ENCODE measurements at regions not wholly inside any gene's neighbourhood (a gene's known extent, or its start where the extent isn't known, plus 50 kb on each side); places are given as distances from the start of the nearest gene placed in this dataset.

- no peak for DNase-seq
Measured at GRCh38 chr9:92185096-92185495, 69.9 kb upstream of the SPTLC1 start.

DNA sequence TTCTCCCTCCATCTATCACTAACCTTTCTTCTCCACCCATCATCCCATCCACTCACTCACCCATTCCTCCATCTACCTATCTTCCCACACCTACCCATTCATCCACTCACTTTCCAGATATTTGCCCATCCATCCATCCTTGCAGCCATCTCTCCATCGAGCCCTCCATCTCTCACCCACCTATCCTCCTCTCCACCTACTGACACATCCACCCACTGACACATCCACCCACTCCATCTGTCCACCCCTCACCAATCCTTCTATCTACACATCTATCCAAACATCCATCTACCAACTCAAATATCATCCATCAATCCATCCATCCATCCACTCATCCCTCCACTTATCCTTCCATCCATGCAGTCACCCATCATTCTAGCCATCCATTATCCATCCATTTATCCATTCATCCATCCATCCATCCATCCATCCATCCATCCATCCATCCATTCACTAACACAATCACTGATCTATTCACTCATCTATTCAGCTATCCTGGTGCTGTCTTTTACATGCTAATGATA, 68.9 kb upstream of the SPTLC1 start:
- no peak for DNase-seq

DNA sequence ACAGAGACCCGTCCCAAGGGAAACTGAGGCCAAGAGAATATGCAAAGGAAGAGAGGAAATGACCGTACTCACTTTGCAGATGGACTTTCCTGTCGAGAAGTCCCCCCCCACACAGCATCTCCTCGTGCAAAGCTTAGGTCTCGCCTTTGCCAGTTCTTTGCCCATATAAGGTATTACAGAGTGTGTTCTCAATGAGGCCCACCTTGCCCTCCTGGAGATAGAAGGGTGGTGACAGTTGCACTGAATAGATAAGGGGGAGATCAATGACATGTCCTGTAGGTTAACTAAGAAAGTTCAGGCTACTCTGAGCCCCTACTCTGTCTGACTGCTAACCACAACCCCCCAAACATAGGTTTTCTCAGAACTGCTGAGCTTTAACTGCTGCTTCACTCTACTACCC, 68.2 kb upstream of the SPTLC1 start:
- no peak for DNase-seq

GRCh38 chr9:92181296-92181695, 66.1 kb upstream of the SPTLC1 start:
- no peak for DNase-seq

DNA sequence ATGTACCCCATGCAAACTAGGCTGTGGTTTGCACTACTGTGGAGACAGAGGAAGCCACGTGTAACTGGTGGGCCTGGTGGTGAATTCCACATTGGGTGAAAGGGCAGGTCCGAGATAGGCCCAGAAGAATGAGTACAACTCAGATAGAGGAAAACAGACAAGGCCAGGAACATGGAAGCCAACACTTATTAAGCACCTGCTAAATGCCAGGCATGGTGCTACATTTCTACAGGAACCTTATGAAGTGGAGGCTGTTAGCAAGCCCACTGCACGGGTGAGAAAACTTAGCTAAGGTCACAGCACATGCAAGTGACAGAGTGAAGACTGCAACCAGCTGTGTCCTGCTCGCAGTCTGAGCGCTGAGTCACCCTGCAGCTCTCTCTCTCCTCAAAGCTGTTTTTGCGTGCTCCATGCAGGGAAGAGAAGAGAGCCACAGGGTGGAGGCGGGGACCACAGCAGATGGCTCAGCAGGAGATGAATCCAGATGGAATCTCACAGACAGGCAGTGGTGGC, 65.5 kb upstream of the SPTLC1 start:
- DNase-seq, result no peak

DNA sequence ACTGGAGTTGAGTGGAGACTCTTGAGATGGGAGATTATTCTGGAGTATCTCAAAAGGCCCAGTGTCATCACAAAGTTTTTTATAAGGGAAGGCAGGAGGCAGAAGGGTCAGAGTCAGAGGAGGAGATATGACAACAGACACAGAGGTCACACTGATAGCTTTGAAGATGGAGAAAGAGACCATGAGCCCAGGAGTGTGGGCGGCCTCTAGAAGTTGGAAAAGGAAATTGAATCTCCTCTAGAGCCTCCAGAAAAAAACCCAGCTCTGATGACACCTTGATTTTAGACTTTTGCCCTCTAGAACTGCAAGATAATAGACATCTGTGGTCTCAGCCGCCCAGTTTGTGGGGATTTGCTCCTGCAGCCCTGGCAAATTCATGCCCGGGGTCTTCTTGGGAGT, 64.8 kb upstream of the SPTLC1 start:
- no peak for DNase-seq

DNA sequence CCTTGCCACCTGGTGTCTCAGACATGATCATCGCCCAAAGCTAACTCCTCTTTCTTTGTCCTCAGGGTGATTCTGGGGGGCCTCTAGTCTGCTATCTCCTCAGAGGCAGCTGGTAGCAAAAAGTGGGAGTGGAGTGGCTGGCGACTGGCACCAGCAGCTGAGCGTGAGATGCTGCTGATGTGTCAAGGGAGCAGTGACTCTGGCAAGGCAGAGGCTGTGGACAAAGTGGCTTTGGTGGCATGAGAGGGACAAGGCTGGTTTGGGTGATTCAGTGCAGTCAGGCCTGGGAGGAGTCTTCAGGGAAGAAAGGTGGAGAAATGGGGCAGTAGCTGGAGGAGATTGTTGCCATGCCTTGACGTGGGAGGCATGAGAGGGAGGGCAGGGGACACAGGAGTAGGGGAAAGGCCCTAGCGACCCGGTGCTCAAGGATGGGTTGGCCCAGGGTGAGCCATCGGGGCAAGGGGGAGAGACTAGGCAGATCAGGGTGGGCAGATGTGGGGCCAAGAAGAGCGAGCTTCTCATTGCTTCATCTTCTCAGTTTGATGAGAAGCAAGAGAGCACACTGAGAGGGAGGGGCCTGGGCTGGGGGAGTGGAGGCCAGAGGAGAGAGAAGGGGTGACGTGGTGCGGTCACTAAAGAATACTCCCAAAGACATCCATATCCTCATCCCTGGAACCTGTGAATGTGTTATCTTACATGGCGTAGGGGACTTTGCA, 64.2 kb upstream of the SPTLC1 start:
- no peak for DNase-seq

- no peak for DNase-seq
Measured at GRCh38 chr9:92177591-92177990, 62.4 kb upstream of the SPTLC1 start.

DNA sequence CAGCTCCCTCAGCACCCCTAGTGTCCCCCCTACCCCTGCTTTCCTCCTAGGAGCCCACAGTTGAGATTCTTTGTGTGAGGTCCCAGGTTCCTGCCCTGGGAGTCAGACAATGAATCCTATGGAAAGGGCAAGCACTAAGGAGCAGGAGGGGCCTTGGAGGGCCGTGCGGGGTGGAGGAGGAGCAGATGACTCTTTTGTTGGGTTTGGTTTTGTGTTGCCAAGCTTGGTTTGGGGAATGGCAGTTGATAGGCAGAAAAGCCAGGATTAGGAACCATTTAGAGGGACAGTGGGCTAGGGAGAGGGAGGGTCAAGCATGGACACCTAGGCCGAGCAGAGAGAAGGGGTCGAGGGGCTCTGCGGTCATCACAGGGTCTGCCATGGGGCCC, 61.6 kb upstream of the SPTLC1 start:
- no peak for DNase-seq

DNA sequence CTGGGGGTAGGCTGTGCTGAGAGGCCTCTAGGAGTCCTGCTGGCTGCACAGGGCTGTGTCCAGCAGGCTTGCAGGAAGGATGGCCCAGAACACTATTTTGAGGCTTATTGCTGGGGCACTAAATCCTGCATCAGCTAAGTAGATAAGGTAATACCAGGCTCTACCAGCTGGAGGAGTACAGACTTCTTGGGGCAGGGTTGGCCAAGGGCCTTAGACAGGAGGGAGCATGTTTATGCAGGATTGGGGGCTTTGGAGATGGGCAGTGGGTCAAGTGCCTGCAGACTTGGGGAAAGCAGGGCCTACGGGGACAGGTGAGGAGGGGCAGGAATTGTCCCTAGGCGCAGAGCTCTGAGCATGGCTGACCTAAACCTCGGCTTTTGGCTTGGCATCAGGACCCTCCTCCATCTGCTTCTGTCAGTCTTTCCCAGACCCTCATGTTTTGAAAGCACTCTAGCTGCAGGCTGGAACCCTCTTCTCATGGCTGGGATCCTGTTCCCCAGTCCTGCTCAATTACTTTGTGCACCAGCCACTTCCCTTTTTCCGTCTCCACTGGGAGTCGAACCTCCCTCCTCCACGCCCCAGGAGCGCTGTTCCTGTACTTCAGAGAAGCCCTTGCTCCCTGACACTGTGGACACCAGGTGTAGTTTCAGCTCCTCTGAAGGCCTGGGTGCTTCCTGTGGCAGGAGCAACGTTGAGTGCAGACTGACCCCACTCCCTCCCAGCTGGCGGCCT, 61.0 kb upstream of the SPTLC1 start:
- no peak for DNase-seq

- DNase-seq, result no peak
Measured at GRCh38 chr9:92175441-92175840, 60.2 kb upstream of the SPTLC1 start.

GRCh38 chr9:92173318-92173717, 58.1 kb upstream of the SPTLC1 start:
- DNase-seq, result no peak

- DNase-seq, result no peak
Measured at GRCh38 chr9:92171822-92172221, 56.6 kb upstream of the SPTLC1 start.

GRCh38 chr9:92171281-92171680, 56.1 kb upstream of the SPTLC1 start:
- DNase-seq, result no peak

DNA sequence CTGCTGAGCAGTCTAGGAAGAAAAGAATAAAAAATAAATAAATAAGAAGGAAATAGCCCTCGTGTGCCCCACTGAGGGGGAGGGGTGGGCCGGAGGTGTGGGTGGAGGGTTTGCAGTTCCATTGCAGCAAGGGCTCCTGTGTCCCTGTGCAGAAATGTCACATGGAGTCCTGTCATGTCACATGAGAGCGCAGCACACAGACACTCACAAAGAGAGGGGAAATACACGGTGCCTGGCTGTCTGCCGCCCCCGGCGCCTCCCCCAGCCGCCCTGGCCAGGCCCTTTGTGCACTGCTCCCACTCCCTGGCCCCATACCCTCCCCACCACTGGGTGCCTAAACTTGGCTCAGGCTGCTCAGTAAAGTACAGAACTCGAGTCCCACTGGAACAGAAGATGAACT, 55.6 kb upstream of the SPTLC1 start:
- DNase-seq, result no peak

- DNase-seq, result no peak
Measured at GRCh38 chr9:92165484-92165883, 50.3 kb upstream of the SPTLC1 start.
